SK-N-SH treated with all-trans-retinoic acid at 6 μM for 48 hours (cell line): ENCODE measurements at regions not wholly inside any gene's neighbourhood (a gene's known extent, or its start where the extent isn't known, plus 50 kb on each side); places are given as distances from the start of the nearest gene placed in this dataset.

Experiments used
- ATAC-seq: fragments of 200-7000 bp; cut with Tn5 transposase; 3 replicates; pipeline ENCODE4 v1.9.1; 2020; ENCODE audit warnings: mild to moderate bottlenecking, moderate library complexity
- ARNTL ChIP-seq: fragments of 450-650 bp; formaldehyde crosslinking; IDR thresholded peaks from 2 replicates; pipeline ENCODE4 v1.5.0; 2020; ENCODE audit warnings: low read depth, mild to moderate bottlenecking, moderate library complexity, borderline replicate concordance
- CREB5 ChIP-seq: fragments of 250-450 bp; sonication (Bioruptor Pico); IDR thresholded peaks from 2 replicates; pipeline ENCODE4 v1.5.1; 2020; ENCODE audit warnings: low read depth, mild to moderate bottlenecking, moderate library complexity
- CSDC2 ChIP-seq: fragments of 250-450 bp; sonication (Bioruptor Pico); IDR thresholded peaks from 2 replicates; pipeline ENCODE4 v1.5.0; 2020; ENCODE audit warnings: mild to moderate bottlenecking, moderate library complexity
- CSRNP3 ChIP-seq: fragments of 250-450 bp; sonication (Bioruptor Pico); IDR thresholded peaks from 2 replicates; pipeline ENCODE4 v1.5.1; 2021; ENCODE audit warnings: mild to moderate bottlenecking, moderate library complexity
- ESRRG ChIP-seq: fragments of 250-450 bp; sonication (Bioruptor Pico); IDR thresholded peaks from 2 replicates; pipeline ENCODE4 v1.6.1; 2021; ENCODE audit warnings: mild to moderate bottlenecking
- GLIS3 ChIP-seq: fragments of 250-450 bp; sonication (Bioruptor Pico); IDR thresholded peaks from 2 replicates; pipeline ENCODE4 v1.5.0; 2020; ENCODE audit warnings: mild to moderate bottlenecking, moderate library complexity
- ISL1 ChIP-seq: fragments of 250-450 bp; sonication (Bioruptor Pico); IDR thresholded peaks from 2 replicates; pipeline ENCODE4 v2.1.2; 2022; ENCODE audit warnings: mild to moderate bottlenecking, moderate library complexity
- OSR1 ChIP-seq: fragments of 250-450 bp; sonication (Bioruptor Pico); IDR thresholded peaks from 2 replicates; pipeline ENCODE4 v1.8.0; 2022; ENCODE audit warnings: moderate library complexity, mild to moderate bottlenecking, inconsistent platforms
- PATZ1 ChIP-seq: fragments of 250-450 bp; sonication (Bioruptor Pico); IDR thresholded peaks from 2 replicates; pipeline ENCODE4 v1.8.0; 2020; ENCODE audit warnings: mild to moderate bottlenecking, moderate library complexity, borderline replicate concordance
- POU6F1 ChIP-seq: fragments of 250-450 bp; sonication (Bioruptor Pico); IDR thresholded peaks from 2 replicates; pipeline ENCODE4 v1.8.0; 2021; ENCODE audit warnings: low read depth, mild to moderate bottlenecking, moderate library complexity, borderline replicate concordance
- RARB ChIP-seq: fragments of 250-450 bp; sonication (Bioruptor Pico); IDR thresholded peaks from 2 replicates; pipeline ENCODE4 v1.8.0; 2021; ENCODE audit warnings: mild to moderate bottlenecking, moderate library complexity
- SNAI2 ChIP-seq: fragments of 250-450 bp; sonication (Bioruptor Pico); IDR thresholded peaks from 2 replicates; pipeline ENCODE4 v1.5.0; 2020; ENCODE audit warnings: mild to moderate bottlenecking, moderate library complexity
- TCF4 ChIP-seq: fragments of 250-450 bp; sonication (Bioruptor Pico); IDR thresholded peaks from 2 replicates; pipeline ENCODE4 v1.8.0; 2021; ENCODE audit warnings: mild to moderate bottlenecking, moderate library complexity, borderline replicate concordance
- TOX ChIP-seq: fragments of 250-450 bp; sonication (Bioruptor Pico); IDR thresholded peaks from 2 replicates; pipeline ENCODE4 v1.8.0; 2021; ENCODE audit warnings: mild to moderate bottlenecking, moderate library complexity, borderline replicate concordance
- TSHZ2 ChIP-seq: fragments of 250-450 bp; sonication (Bioruptor Pico); IDR thresholded peaks from 2 replicates; pipeline ENCODE4 v1.5.0; 2020; ENCODE audit warnings: mild to moderate bottlenecking, moderate library complexity
- ZC3H10 ChIP-seq: fragments of 250-450 bp; sonication (Bioruptor Pico); IDR thresholded peaks from 2 replicates; pipeline ENCODE4 v1.5.1; 2021; ENCODE audit warnings: mild to moderate bottlenecking, moderate library complexity
- ZFP3 ChIP-seq: fragments of 250-450 bp; sonication (Bioruptor Pico); IDR thresholded peaks from 2 replicates; pipeline ENCODE4 v1.5.0; 2020; ENCODE audit warnings: mild to moderate bottlenecking, moderate library complexity
- ZNF565 ChIP-seq: fragments of 450-650 bp; formaldehyde crosslinking; conservative IDR thresholded peaks from 2 replicates; pipeline ENCODE4 v1.5.0; 2020; ENCODE audit warnings: low read depth, mild to moderate bottlenecking, moderate library complexity
- ZNF70 ChIP-seq: fragments of 450-650 bp; formaldehyde crosslinking; IDR thresholded peaks from 2 replicates; pipeline ENCODE4 v1.5.0; 2020; ENCODE audit warnings: mild to moderate bottlenecking, moderate library complexity

GRCh38 chr3:101138817-101139216, 145.6 kb upstream of the ABI3BP start:
- no peak for ATAC-seq
- no peak for TF ChIP-seq SNAI2 (CRISPR knock-in tag)
- TF ChIP-seq ARNTL = no peak
- no peak for TF ChIP-seq GLIS3 (CRISPR knock-in tag)
- no peak for TF ChIP-seq RARB
- TF ChIP-seq POU6F1 (CRISPR knock-in tag) = no peak
- TF ChIP-seq PATZ1 (CRISPR knock-in tag) = no peak
- TF ChIP-seq ZFP3 (CRISPR knock-in tag) = no peak
- TF ChIP-seq ESRRG (CRISPR knock-in tag) = no peak
- no peak for TF ChIP-seq CREB5 (CRISPR knock-in tag)
- TF ChIP-seq TSHZ2 (CRISPR knock-in tag) = no peak

- TF ChIP-seq ISL1 (CRISPR knock-in tag) = no peak
- no peak for TF ChIP-seq CSRNP3
- no peak for TF ChIP-seq ESRRG (CRISPR knock-in tag)
- no peak for TF ChIP-seq ZNF565 (CRISPR knock-in tag)
- no peak for TF ChIP-seq GLIS3 (CRISPR knock-in tag)
- no peak for TF ChIP-seq TCF4 (CRISPR knock-in tag)
- no peak for TF ChIP-seq SNAI2 (CRISPR knock-in tag)
- no peak for TF ChIP-seq OSR1
- TF ChIP-seq ARNTL = no peak
- TF ChIP-seq TSHZ2 (CRISPR knock-in tag) = no peak
- no peak for TF ChIP-seq TOX
- TF ChIP-seq ZNF70 (CRISPR knock-in tag) = no peak
- TF ChIP-seq ZFP3 (CRISPR knock-in tag) = no peak
- no peak for TF ChIP-seq RARB
- no peak for TF ChIP-seq CSDC2 (CRISPR knock-in tag)
- no peak for TF ChIP-seq ZC3H10 (CRISPR knock-in tag)
- ATAC-seq = no peak
Observed at GRCh38 chr3:101134331-101134730, 141.1 kb upstream of the ABI3BP start.
